C4-2B (cell line): ENCODE measurements at regions not wholly inside any gene's neighbourhood (a gene's known extent, or its start where the extent isn't known, plus 50 kb on each side); places are given as distances from the start of the nearest gene placed in this dataset.

Experiments
- ZFX ChIP-seq: fragments of 450-650 bp; IDR thresholded peaks from 2 replicates; pipeline ENCODE4 v1.6.1; 2017
- TF ChIP-seq, protein P1 (sequence below): fragments of 450-650 bp; conservative IDR thresholded peaks from 2 replicates; pipeline ENCODE4 v1.5.1; 2017; ENCODE audit warnings: mild to moderate bottlenecking

DNA sequence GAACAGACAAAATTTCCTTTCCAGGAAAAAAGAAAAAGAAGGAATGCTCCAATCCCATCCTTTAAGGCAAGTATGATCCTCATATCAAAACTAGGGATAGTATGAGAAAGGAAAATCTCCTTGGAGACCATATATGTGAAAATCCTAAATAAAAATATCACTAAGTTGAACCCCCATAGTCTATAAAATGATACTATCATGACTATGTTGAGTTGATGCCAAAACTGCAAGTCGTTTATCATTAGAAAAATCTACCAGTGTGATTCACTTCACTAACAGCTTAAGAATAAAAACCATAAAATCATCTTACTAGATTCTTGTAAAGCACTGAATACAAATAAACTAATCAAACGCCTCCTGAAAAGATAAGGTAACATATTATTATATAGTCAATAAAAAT, 76.6 kb upstream of the STXBP5 start:
- TF ChIP-seq, protein P1, sequence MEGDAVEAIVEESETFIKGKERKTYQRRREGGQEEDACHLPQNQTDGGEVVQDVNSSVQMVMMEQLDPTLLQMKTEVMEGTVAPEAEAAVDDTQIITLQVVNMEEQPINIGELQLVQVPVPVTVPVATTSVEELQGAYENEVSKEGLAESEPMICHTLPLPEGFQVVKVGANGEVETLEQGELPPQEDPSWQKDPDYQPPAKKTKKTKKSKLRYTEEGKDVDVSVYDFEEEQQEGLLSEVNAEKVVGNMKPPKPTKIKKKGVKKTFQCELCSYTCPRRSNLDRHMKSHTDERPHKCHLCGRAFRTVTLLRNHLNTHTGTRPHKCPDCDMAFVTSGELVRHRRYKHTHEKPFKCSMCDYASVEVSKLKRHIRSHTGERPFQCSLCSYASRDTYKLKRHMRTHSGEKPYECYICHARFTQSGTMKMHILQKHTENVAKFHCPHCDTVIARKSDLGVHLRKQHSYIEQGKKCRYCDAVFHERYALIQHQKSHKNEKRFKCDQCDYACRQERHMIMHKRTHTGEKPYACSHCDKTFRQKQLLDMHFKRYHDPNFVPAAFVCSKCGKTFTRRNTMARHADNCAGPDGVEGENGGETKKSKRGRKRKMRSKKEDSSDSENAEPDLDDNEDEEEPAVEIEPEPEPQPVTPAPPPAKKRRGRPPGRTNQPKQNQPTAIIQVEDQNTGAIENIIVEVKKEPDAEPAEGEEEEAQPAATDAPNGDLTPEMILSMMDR = no peak
- TF ChIP-seq ZFX = no peak
